ENCODE measurements at regions not wholly inside any gene's neighbourhood (a gene's known extent, or its start where the extent isn't known, plus 50 kb on each side); places are given as distances from the start of the nearest gene placed in this dataset.

- H3K36me3 ChIP-seq = no peaks in the 10 kb centered on the region
These were observed 75.8 kb upstream of the TEX51 start for GRCh38 chr2:126822921-126823320.

GRCh38 chr2:126823951-126824350 lies 74.7 kb upstream of the TEX51 start:
- Histone ChIP-seq H3K4me1 (ENCODE audit: low read depth) (no peaks in the 10 kb centered on the region), H3K27me3 (no peaks in the 10 kb centered on the region), H3K4me3 (no peak overlapping the region), H3K27ac (no peak overlapping the region), H3K9me3 (ENCODE audit: low read depth) (no peaks in the 10 kb centered on the region), H3K36me3 (no peaks in the 10 kb centered on the region)
- TF ChIP-seq CTCF (IDR thresholded peaks at IDR 0.05; ENCODE audit: low read depth, low read length) = no peak
- no peak for DNase-seq (ENCODE audit: low read depth in 1 of 2, low spot score in 1 of 2)

More at GRCh38 chr2:126822921-126823320, 75.8 kb upstream of the TEX51 start:
- no peaks in the 10 kb centered on the region for H3K9me3 ChIP-seq (ENCODE audit: low read depth)
- no peak for DNase-seq (ENCODE audit: low read depth in 1 of 2, low spot score in 1 of 2)
- no peaks in the 10 kb centered on the region for H3K27me3 ChIP-seq
- no peak for TF ChIP-seq CTCF (IDR thresholded peaks at IDR 0.05; ENCODE audit: low read depth, low read length)
- H3K4me3 ChIP-seq = no peak overlapping the region
- no peak overlapping the region for H3K27ac ChIP-seq
- no peaks in the 10 kb centered on the region for H3K4me1 ChIP-seq (ENCODE audit: low read depth)

GRCh38 chr2:126824663-126825062 lies 74.0 kb upstream of the TEX51 start:
- H3K4me3 ChIP-seq = no peak overlapping the region
- TF ChIP-seq CTCF (IDR thresholded peaks at IDR 0.05; ENCODE audit: low read depth, low read length) = no peak
- no peaks in the 10 kb centered on the region for H3K36me3 ChIP-seq
- no peaks in the 10 kb centered on the region for H3K4me1 ChIP-seq (ENCODE audit: low read depth)
- H3K9me3 ChIP-seq (ENCODE audit: low read depth) = no peaks in the 10 kb centered on the region
- H3K27me3 ChIP-seq = no peaks in the 10 kb centered on the region
- DNase-seq (ENCODE audit: low read depth in 1 of 2, low spot score in 1 of 2) = no peak
- no peak overlapping the region for H3K27ac ChIP-seq

DNA sequence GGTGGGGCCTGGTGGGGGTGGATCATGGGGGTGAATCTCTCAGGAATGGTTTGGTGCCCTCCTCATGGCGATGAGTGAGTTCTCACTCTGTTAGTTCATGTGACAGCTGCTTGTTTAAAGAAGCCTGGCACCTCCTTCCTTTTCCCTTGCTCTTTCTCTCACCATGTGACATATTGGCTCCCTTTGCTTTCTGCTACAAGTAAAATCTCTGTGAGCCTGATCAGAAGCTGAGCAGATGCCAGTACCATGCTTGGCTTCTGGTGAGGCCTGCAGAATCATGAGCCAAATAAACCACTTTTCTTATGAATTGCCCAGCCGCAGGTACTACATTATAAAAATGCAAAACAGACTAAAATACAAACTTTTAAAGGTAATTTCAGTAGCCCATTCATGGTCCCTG lies 73.4 kb upstream of the TEX51 start:
- no peak for DNase-seq (ENCODE audit: low read depth in 1 of 2, low spot score in 1 of 2)
- Histone ChIP-seq H3K27me3 (no peaks in the 10 kb centered on the region), H3K4me1 (ENCODE audit: low read depth) (no peaks in the 10 kb centered on the region), H3K36me3 (no peaks in the 10 kb centered on the region), H3K4me3 (no peak overlapping the region), H3K27ac (no peak overlapping the region), H3K9me3 (ENCODE audit: low read depth) (no peaks in the 10 kb centered on the region)
- no peak for TF ChIP-seq CTCF (IDR thresholded peaks at IDR 0.05; ENCODE audit: low read depth, low read length)

- TF ChIP-seq CTCF (IDR thresholded peaks at IDR 0.05; ENCODE audit: low read depth, low read length) = no peak
- Histone ChIP-seq H3K4me3 (no peak overlapping the region), H3K27me3 (no peaks in the 10 kb centered on the region), H3K36me3 (no peaks in the 10 kb centered on the region), H3K27ac (no peak overlapping the region), H3K4me1 (ENCODE audit: low read depth) (no peaks in the 10 kb centered on the region), H3K9me3 (ENCODE audit: low read depth) (no peaks in the 10 kb centered on the region)
- DNase-seq (ENCODE audit: low read depth in 1 of 2, low spot score in 1 of 2) = no peak
These were observed 72.2 kb upstream of the TEX51 start for GRCh38 chr2:126826491-126826890.

- no peaks in the 10 kb centered on the region for H3K27me3 ChIP-seq
- no peak overlapping the region for H3K4me3 ChIP-seq
- no peak for DNase-seq (ENCODE audit: low read depth in 1 of 2, low spot score in 1 of 2)
- peaks cover 7% of the 10 kb centered on the region for H3K4me1 ChIP-seq (ENCODE audit: low read depth)
- no peaks in the 10 kb centered on the region for H3K9me3 ChIP-seq (ENCODE audit: low read depth)
- no peak overlapping the region for H3K27ac ChIP-seq
- H3K36me3 ChIP-seq = no peaks in the 10 kb centered on the region
- TF ChIP-seq CTCF (IDR thresholded peaks at IDR 0.05; ENCODE audit: low read depth, low read length) = no peak
These were observed 71.3 kb upstream of the TEX51 start for GRCh38 chr2:126827371-126827770.

Data from cardiac muscle cell (in vitro differentiated cells and primary cell).